SK-N-SH (cell line): ENCODE measurements at regions not wholly inside any gene's neighbourhood (a gene's known extent, or its start where the extent isn't known, plus 50 kb on each side); places are given as distances from the start of the nearest gene placed in this dataset.

Source experiments
- CTCF ChIA-PET: fragments of 300-600, 350-600 bp; formaldehyde crosslinking; extraction: SDS; loops from one replicate; lab custom pipeline; 2021; lab: Yijun Ruan, JAX
- POLR2A ChIA-PET: fragments of 350-600 bp; sonication (Branson Sonifier 250); formaldehyde crosslinking; extraction: SDS; loops from one replicate; lab custom pipeline; 2020; ENCODE audit warnings: antibody characterized with exemption, inconsistent platforms; lab: Yijun Ruan, JAX
- DNase-seq: peaks from one replicate; pipeline ENCODE4 v3.0.0; 2012
- H2AFZ ChIP-seq: fragments of 200-600 bp; sonication (generic); 2 replicates; pipeline ENCODE4 v1.8.1; 2016; ENCODE audit warnings: antibody characterized with exemption, mild to moderate bottlenecking, low read depth
- H3F3A ChIP-seq: fragments of 200-600 bp; sonication (generic); replicated peaks from 2 replicates; pipeline ENCODE3; 2016; ENCODE audit warnings: antibody characterized with exemption, mild to moderate bottlenecking; ENCODE audit not compliant: insufficient read depth
- H3K27ac ChIP-seq, 2 experiments: fragments of 200-500 bp in 1 of 2; fragments of 200-600 bp in 1 of 2; sonication (Bioruptor generic) in 1 of 2; sonication (generic), shearing (Covaris generic) in 1 of 2; 2 replicates each; pipeline versions ENCODE4 v1.5.1 to v1.6.1; 2014 to 2016; ENCODE audit warnings: low read depth in 2 of 2, inconsistent platforms in 1 of 2, low read length in 1 of 2, mild to moderate bottlenecking in 1 of 2, mixed read lengths in 1 of 2
- H3K27me3 ChIP-seq: fragments of 200-600 bp; sonication (generic), shearing (Covaris generic); 2 replicates; pipeline ENCODE4 v1.6.1; 2016; ENCODE audit warnings: mixed run types; ENCODE audit not compliant: insufficient read depth
- H3K36me3 ChIP-seq, 2 experiments: fragments of 200-500 bp in 1 of 2; fragments of 200-600 bp in 1 of 2; sonication (Bioruptor generic) in 1 of 2; sonication (generic) in 1 of 2; replicated peaks in 1 of 2; 2 replicates each; pipeline versions ENCODE3 to v1.5.1; 2014 to 2016; ENCODE audit warnings: low read length in 1 of 2, mild to moderate bottlenecking in 1 of 2; ENCODE audit not compliant: insufficient read depth in 2 of 2, control insufficient read depth in 1 of 2
- H3K4me1 ChIP-seq, 2 experiments: fragments of 200-500 bp in 1 of 2; fragments of 200-600 bp in 1 of 2; sonication (Bioruptor generic) in 1 of 2; sonication (generic), shearing (Covaris generic) in 1 of 2; 2 replicates each; pipeline versions ENCODE4 v1.5.1 to v1.6.1; 2014 to 2016; ENCODE audit warnings: low read depth in 1 of 2, low read length in 1 of 2, mixed run types in 1 of 2; ENCODE audit not compliant: insufficient read depth in 2 of 2, control insufficient read depth in 1 of 2
- H3K4me2 ChIP-seq: fragments of 200-600 bp; sonication (generic), shearing (Covaris generic); 2 replicates; pipeline ENCODE4 v1.6.1; 2017; ENCODE audit warnings: mixed run types
- H3K4me3 ChIP-seq, 2 experiments: fragments of 200-500 bp in 1 of 2; fragments of 200-600 bp in 1 of 2; sonication (Bioruptor generic) in 1 of 2; sonication (generic), shearing (Covaris generic) in 1 of 2; 2 replicates each; pipeline versions ENCODE4 v1.5.1 to v1.8.1; 2014 to 2016; ENCODE audit warnings: low read depth in 2 of 2, inconsistent platforms in 1 of 2, low read length in 1 of 2, mild to moderate bottlenecking in 1 of 2, mixed read lengths in 1 of 2, moderate library complexity in 1 of 2
- H3K79me2 ChIP-seq: fragments of 200-600 bp; sonication (generic); 2 replicates; pipeline ENCODE4 v1.8.1; 2017; ENCODE audit warnings: mild to moderate bottlenecking; ENCODE audit not compliant: insufficient read depth
- H3K9ac ChIP-seq: fragments of 200-600 bp; sonication (generic); 2 replicates; pipeline ENCODE4 v1.6.1; 2017; ENCODE audit warnings: mixed run types
- H3K9me2 ChIP-seq: fragments of 200-600 bp; sonication (generic); 2 replicates; pipeline ENCODE4 v1.6.1; 2017; ENCODE audit warnings: mixed run types
- H3K9me3 ChIP-seq: fragments of 200-600 bp; sonication (generic); 2 replicates; pipeline ENCODE4 v1.6.1; 2017; ENCODE audit warnings: mixed run types, mild to moderate bottlenecking, moderate library complexity
- H4K20me1 ChIP-seq: fragments of 200-600 bp; sonication (generic); 2 replicates; pipeline ENCODE4 v1.6.1; 2017; ENCODE audit warnings: mild to moderate bottlenecking, mixed run types; ENCODE audit not compliant: insufficient read depth
- CHD2 ChIP-seq: fragments of 150-350 bp; IDR thresholded peaks from 2 replicates; pipeline ENCODE4 v1.6.1; 2018; ENCODE audit warnings: low read length; ENCODE audit not compliant: partially characterized antibody
- ELF1 ChIP-seq: IDR thresholded peaks from 2 replicates; pipeline ENCODE4 v1.4.0; 2012
- EP300 ChIP-seq, 2 experiments: IDR thresholded peaks; 2 replicates each; pipeline versions ENCODE4 v1.4.0 to v1.6.1; 2012; ENCODE audit warnings: borderline replicate concordance in 1 of 2, low read depth in 1 of 2, low read length in 1 of 2
- EZH2phosphoT487 ChIP-seq: fragments of 200-600 bp; sonication (generic); IDR thresholded peaks from 2 replicates; pipeline ENCODE4 v1.6.1; 2017; ENCODE audit warnings: low read depth, mixed run types, mild to moderate bottlenecking, antibody characterized with exemption, moderate library complexity, borderline replicate concordance
- FOSL2 ChIP-seq: IDR thresholded peaks from 2 replicates; pipeline ENCODE4 v1.4.0; 2012; ENCODE audit warnings: low read depth, mild to moderate bottlenecking, moderate library complexity, borderline replicate concordance
- FOXJ3 ChIP-seq: sonication (generic); formaldehyde crosslinking; IDR thresholded peaks from 2 replicates; pipeline ENCODE4 v1.5.1; 2020; ENCODE audit warnings: mild to moderate bottlenecking, missing genetic modification reagents
- GATA2 ChIP-seq: sonication (generic); formaldehyde crosslinking; IDR thresholded peaks from 2 replicates; pipeline ENCODE4 v1.5.0; 2020; ENCODE audit warnings: mild to moderate bottlenecking, missing genetic modification reagents
- JUND ChIP-seq: IDR thresholded peaks from 2 replicates; pipeline ENCODE4 v1.4.0; 2012
- RCOR1 ChIP-seq: fragments of 150-350 bp; IDR thresholded peaks from 2 replicates; pipeline ENCODE4 v1.6.1; 2017; ENCODE audit warnings: antibody characterized with exemption, low read length
- SIN3A ChIP-seq: IDR thresholded peaks from 2 replicates; pipeline ENCODE4 v1.6.1; 2012; ENCODE audit warnings: low read depth, mild to moderate bottlenecking, low read length, moderate library complexity, borderline replicate concordance
- TEAD4 ChIP-seq: IDR thresholded peaks from 2 replicates; pipeline ENCODE4 v1.4.0; 2012; ENCODE audit warnings: mild to moderate bottlenecking, borderline replicate concordance; ENCODE audit not compliant: insufficient read depth
- WGBS: methylation state at CpG from one replicate; pipeline ENCODE4 v1.1.6; 2017; ENCODE audit warnings: low lambda C conversion rate; 5-methylcytosine and 5-hydroxymethylcytosine counted together
- TF ChIP-seq, protein P1 (sequence below): IDR thresholded peaks from 2 replicates; pipeline ENCODE4 v1.4.0; 2012; ENCODE audit warnings: low read depth
- TF ChIP-seq, protein P2 (sequence below): fragments of 200-600 bp; sonication (generic); IDR thresholded peaks from 2 replicates; pipeline ENCODE4 v1.6.1; 2017; ENCODE audit warnings: antibody characterized with exemption, mild to moderate bottlenecking, moderate library complexity
- TF ChIP-seq, protein P3 (sequence below): fragments of 150-350 bp; IDR thresholded peaks from 2 replicates; pipeline ENCODE4 v1.6.1; 2017; ENCODE audit warnings: antibody characterized with exemption, low read length, low read depth, borderline replicate concordance

- DNase-seq: no peak
- Histone ChIP-seq H3K27ac (peak overlapping the region in 1 of 2 experiments; percentile 86; a peak in 2 of 4 replicates), H3F3A (no peaks in the 10 kb centered on the region), H4K20me1 (no peaks in the 10 kb centered on the region), H3K9me3 (peaks cover 7% of the 10 kb centered on the region; the same call in 1 of the 2 replicates), H3K9me2 (no peaks in the 10 kb centered on the region), H3K79me2 (no peaks in the 10 kb centered on the region), H3K4me1 (peaks cover 0 to 27% of the 10 kb centered on the region in 2 experiments; a peak in 2 of 4 replicates), H3K4me3 (no peak overlapping the region), H3K9ac (no peak overlapping the region), H2AFZ (no peak overlapping the region), H3K27me3 (no peaks in the 10 kb centered on the region), H3K36me3 (no peaks in the 10 kb centered on the region), H3K4me2 (no peak overlapping the region)
- 37% methylated on average over 10 of the region's 14 CpGs for WGBS
- ChIA-PET POLR2A (no interaction called here), CTCF (interaction anchor here (0.6 to 2.0 kb wide), 6 partner anchors 10 to 263 kb away, joined by 3 to 12 read pairs (median 3); no protein-coding TSS in a partner anchor)
- TF ChIP-seq TEAD4 (no peak), RCOR1 (0 out of 2 replicates have a peak, but pooled peaks have one; percentile 24)
These were observed 284.7 kb downstream of the MIAT start for GRCh38 chr22:26941896-26942636.

GRCh38 chr22:26942637-26942957 is 285.2 kb downstream of the MIAT start:
- Histone ChIP-seq H3K36me3 (no peaks in the 10 kb centered on the region), H3K27me3 (no peaks in the 10 kb centered on the region), H3K4me3 (no peak overlapping the region), H3F3A (no peaks in the 10 kb centered on the region), H4K20me1 (no peaks in the 10 kb centered on the region), H3K27ac (peak overlapping the region in 1 of 2 experiments; percentile 86; a peak in 2 of 4 replicates), H3K9ac (no peak overlapping the region), H3K9me3 (peaks cover 2% of the 10 kb centered on the region; the same call in 1 of the 2 replicates), H3K9me2 (no peaks in the 10 kb centered on the region), H2AFZ (no peak overlapping the region), H3K4me2 (no peak overlapping the region), H3K79me2 (no peaks in the 10 kb centered on the region), H3K4me1 (peaks cover 0 to 27% of the 10 kb centered on the region in 2 experiments; a peak in 2 of 4 replicates)
- TF ChIP-seq EP300 (IDR thresholded peaks at IDR 0.05; ENCODE audit: borderline replicate concordance in 1 of 2, low read depth in 1 of 2, low read length in 1 of 2): peak in 1 of 2 experiments; percentile 53; a peak in 2 of 4 replicates
- peak; percentile 65 for TF ChIP-seq FOXJ3 (CRISPR knock-in tag)
- TF ChIP-seq GATA2: peak; percentile 77
- no peak for TF ChIP-seq FOSL2
- peak; percentile 26 for TF ChIP-seq CHD2
- 4% methylated on average over 4 of the region's 4 CpGs for WGBS
- ChIA-PET CTCF (interaction anchor here (0.6 to 2.0 kb wide), 6 partner anchors 10 to 264 kb away, joined by 3 to 12 read pairs (median 3); no protein-coding TSS in a partner anchor), POLR2A (no interaction called here)
- peak; percentile 65 for DNase-seq

DNA sequence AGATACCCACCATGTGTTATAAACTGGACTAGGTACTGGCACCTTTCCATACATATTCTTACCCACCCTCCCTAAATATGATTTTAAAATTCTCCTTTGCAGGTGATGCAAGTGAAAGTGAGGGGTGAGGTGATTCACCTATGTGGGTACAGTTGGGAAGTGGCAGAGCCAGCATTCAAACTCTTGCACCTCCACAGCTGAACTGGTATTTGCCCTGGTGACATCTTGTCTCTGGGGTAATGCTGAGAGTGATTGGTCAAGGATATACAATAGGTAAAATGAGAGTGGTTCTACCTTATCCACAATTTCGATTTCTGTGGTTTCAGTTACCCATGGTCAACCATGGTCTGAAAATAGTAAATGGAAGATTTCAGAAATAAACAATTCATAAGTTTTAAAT is 288.2 kb downstream of the MIAT start:
- no peaks in the 10 kb centered on the region for H3K9me3 ChIP-seq
- no peak overlapping the region for H3K9ac ChIP-seq
- peaks cover 0 to 25% of the 10 kb centered on the region in 2 experiments; a peak in 2 of 4 replicates for H3K4me1 ChIP-seq
- 15% methylated on average over 1 of the region's 1 CpG for whole genome bisulfite sequencing
- ChIA-PET CTCF (no interaction called here), POLR2A (no interaction called here)
- no peak for DNase-seq
- no peaks in the 10 kb centered on the region for H3K27me3 ChIP-seq
- H3K79me2 ChIP-seq: no peaks in the 10 kb centered on the region
- H2AFZ ChIP-seq: no peak overlapping the region
- H3K27ac ChIP-seq: no peak overlapping the region
- H4K20me1 ChIP-seq: no peaks in the 10 kb centered on the region
- no peaks in the 10 kb centered on the region for H3K36me3 ChIP-seq
- no peak overlapping the region for H3K4me2 ChIP-seq
- no peaks in the 10 kb centered on the region for H3K9me2 ChIP-seq
- no peaks in the 10 kb centered on the region for H3F3A ChIP-seq
- no peak overlapping the region for H3K4me3 ChIP-seq
- TF ChIP-seq EP300 (IDR thresholded peaks at IDR 0.05; ENCODE audit: borderline replicate concordance in 1 of 2, low read depth in 1 of 2, low read length in 1 of 2): no peak
- no peak for TF ChIP-seq ELF1
- TF ChIP-seq JUND: no peak
- TF ChIP-seq SIN3A: no peak
- TF ChIP-seq CHD2: no peak
- TF ChIP-seq, protein P1, sequence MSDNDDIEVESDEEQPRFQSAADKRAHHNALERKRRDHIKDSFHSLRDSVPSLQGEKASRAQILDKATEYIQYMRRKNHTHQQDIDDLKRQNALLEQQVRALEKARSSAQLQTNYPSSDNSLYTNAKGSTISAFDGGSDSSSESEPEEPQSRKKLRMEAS: no peak
- TF ChIP-seq RCOR1: no peak
- no peak for TF ChIP-seq TEAD4
- TF ChIP-seq, protein P2, sequence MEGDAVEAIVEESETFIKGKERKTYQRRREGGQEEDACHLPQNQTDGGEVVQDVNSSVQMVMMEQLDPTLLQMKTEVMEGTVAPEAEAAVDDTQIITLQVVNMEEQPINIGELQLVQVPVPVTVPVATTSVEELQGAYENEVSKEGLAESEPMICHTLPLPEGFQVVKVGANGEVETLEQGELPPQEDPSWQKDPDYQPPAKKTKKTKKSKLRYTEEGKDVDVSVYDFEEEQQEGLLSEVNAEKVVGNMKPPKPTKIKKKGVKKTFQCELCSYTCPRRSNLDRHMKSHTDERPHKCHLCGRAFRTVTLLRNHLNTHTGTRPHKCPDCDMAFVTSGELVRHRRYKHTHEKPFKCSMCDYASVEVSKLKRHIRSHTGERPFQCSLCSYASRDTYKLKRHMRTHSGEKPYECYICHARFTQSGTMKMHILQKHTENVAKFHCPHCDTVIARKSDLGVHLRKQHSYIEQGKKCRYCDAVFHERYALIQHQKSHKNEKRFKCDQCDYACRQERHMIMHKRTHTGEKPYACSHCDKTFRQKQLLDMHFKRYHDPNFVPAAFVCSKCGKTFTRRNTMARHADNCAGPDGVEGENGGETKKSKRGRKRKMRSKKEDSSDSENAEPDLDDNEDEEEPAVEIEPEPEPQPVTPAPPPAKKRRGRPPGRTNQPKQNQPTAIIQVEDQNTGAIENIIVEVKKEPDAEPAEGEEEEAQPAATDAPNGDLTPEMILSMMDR: no peak
- no peak for TF ChIP-seq GATA2
- TF ChIP-seq, protein P3, sequence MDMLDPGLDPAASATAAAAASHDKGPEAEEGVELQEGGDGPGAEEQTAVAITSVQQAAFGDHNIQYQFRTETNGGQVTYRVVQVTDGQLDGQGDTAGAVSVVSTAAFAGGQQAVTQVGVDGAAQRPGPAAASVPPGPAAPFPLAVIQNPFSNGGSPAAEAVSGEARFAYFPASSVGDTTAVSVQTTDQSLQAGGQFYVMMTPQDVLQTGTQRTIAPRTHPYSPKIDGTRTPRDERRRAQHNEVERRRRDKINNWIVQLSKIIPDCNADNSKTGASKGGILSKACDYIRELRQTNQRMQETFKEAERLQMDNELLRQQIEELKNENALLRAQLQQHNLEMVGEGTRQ: no peak
- no peak for TF ChIP-seq EZH2phosphoT487
